HCEC 1CT (cell line): ENCODE measurements at regions not wholly inside any gene's neighbourhood (a gene's known extent, or its start where the extent isn't known, plus 50 kb on each side); places are given as distances from the start of the nearest gene placed in this dataset.
"Not testable (repeated sequence)": the region's sequence is repeated elsewhere in the genome, so short reads cannot be mapped to it uniquely, and the experiment has no call there.

Experiments
- DNase-seq: peaks from one replicate; pipeline ENCODE4 v3.0.0-alpha.2; 2017

DNA sequence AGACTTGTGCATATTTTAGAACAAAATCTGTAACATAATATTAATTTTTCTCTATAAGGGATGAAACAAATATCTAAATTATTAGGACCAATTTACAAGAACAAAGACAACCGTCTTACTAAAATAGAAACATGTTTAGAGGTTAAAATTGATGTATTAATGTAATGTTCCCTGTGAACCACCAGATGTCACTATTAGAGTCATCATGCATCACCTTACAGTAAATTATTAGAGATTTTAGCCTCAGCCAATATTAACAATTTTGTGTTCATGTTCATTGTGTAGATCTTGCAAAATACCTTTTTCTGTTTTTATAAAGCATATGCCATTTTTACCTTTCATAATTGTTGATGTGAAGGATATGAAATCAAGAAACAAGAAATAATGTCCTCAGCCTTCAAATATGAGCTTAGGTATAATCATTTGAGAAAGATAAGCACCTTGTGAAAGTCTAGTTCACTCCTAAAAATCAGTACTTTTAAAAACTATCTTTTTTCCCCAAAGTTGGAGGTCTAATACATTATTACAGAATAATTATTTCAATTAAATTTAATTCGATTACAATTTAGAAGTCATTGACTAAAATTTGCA is 344.3 kb upstream of the KCNH7 start:
- DNase-seq = peak; percentile 39

DNA sequence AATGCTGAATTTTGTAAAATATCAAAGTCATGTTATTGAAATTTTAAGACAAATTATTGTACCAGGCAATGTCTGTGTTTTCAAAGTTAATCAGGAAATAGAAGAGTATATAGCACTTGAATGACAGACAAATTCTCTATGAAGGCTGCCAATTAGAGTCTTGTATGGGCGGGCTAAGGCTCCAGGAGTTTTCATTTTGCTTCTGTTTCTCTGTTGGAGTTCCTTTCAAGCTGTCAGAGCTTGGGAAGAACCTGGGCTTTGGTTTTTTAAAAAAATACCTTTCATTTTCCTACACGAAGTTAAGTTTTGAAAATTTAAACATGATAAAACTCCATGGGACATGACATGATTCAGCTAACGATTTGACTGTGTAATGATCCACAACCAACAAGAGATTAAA is 339.0 kb upstream of the KCNH7 start:
- DNase-seq = no peak

DNA sequence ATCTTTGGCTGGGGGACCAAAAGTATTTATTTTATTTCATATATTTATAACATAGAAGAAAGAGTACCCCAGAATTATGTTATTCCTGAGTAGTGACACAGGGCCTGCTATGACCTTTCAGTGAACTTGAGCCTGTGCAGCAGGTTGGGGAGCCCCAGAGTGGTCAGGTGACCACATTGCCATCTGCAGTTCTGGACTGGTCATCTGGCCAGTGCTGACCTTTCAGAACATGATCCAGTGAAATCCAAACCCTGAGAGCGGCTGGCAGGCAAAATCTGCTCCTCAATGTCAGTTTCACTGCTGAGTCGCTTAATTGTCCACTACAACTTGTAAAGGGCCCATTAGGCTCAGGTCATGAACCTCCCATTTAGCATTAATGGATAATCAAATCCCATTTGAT is 336.7 kb upstream of the KCNH7 start:
- DNase-seq = no peak

DNA sequence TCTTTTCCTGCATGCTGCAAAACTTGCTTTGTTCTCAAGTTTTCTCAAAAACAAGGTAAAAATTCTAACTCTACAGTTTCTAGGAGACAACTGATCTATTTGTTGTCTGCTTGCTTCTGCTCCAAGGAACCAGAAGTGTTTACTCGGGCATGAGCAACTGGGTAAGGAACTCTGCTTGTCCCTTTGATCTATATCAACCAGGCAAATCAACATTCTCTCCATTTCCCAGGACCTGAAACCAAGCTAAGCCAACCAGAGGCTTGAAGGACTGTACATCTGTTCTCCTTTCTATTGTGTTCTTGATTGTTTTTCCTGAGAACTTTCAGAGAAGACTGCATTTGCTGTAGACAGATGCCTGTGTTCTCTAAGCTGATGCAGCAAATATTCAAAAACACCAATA is 335.0 kb upstream of the KCNH7 start:
- no peak for DNase-seq

DNA sequence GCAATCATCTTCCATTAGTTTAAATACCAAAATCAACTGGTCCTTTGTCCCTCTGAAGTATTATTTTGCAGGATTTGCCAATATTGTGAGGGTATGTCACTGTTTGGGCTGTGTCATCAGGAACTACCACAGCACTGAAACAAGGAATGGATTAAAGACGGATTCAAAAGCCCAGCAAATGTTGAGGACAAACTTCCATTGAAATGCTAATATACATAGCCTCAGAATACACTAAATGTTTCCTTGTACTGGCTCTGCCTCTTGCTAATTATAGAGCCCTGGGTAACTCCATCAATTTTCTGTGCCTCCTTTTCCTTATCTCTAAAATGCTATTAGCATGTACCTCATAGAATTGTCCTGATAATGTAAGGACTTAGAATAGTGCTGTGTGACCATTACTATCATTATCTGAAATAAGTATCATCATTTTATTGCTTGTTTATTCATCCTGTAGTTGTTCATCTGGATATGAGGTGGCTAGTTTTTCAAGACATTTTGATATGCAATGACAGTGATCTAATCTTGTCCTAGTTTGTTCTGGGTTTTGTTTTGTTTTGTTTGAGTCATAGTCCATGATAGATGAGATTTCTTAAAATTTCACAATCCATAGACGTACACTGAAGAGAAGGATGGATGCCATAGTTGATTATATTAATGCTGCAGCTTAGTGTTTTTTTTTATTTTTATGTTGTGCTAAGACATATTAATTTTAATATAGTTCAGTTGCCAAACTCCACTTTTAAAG is 333.4 kb upstream of the KCNH7 start:
- DNase-seq = peak; percentile 54

DNA sequence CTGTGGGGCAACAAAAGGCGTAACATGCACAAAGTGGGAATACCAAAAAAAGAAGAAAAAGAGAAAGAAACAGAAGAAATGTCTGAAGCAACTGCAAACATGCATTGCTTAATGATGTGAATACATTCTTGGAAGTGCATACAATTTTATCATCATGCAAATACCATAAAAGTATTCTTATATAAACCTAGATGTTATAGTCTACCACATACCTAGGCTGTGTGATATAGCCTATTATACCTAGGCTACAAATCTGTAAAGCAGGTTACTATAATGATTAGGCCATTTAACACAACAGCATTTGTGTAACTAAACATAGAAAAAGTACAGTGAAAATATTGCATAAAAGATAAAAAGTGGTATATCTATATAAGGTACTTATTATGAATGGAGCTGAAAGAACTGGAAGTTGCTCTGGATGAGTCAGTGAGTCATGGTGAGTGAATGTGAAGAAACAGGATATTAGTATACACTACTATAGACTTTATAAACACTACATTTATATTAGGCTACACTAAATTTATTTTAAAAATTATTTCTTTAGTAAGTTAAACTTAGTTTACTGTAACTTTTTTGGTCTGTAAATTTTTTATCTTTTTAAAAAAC is 319.4 kb upstream of the KCNH7 start:
- peak; percentile 91 for DNase-seq

DNA sequence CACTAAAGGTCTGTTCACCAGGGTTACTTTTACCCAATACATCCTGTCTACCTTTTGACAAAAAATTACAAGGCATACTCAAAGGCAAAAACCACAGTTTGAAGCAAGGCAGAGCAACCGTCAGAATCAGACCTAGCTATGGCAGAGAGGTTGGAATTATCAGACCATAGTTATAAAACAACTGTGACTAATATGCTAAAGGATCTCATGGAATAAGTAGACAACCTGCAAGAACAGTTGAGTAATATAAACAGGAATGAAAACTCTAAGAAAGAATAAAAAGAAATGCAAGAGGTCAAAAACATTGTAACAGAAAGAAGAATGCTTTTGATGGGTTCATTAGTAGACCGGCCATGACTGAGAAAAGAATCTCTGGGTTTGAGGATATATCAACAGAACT is 318.8 kb upstream of the KCNH7 start:
- peak; percentile 75 for DNase-seq

DNA sequence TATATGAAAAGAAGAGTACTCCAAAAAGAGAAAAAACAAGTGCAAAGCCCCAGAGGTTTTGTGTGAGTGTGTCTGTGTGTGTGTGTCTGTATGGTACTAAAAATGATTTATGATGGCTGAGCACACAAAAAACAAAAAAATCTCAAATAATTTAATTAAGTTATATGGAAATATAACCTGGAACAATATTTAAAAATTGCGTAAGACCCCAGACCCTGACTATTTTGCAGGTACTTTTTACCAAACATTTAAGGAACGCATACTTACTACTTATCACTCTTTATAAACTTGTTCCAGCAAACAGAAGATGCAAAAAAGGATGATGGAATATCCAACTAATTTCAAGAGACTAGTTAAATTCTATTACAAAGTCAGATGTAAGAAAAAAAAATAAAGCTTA is 317.4 kb upstream of the KCNH7 start:
- DNase-seq = no peak

DNA sequence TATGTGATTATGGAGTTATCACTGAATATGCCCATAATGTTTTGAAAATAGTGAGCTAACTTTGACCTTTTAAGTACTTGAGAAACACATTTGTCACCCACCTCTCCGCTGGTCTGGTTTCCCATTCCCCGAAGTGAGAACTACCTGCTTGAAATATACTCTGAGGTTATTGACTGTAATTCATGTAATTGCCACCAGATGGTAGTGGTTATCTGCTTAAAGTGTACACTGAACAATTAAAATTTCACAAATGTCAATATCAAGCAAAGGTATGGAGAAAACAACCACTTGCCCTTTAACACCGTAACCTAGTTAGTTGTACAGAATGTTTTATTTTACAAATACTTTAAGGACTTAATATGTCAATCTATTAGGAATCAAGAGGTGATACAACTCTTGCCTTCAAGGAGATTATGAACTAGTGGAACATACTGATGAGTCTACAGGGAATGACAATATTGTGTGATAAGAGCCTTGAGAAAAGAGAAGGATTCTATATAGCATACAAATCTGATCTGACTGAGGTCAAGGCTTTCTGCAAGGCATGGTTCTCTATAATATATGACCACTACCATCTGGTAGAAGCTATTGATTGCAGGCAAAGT is 316.8 kb upstream of the KCNH7 start:
- DNase-seq = peak; percentile 33

DNA sequence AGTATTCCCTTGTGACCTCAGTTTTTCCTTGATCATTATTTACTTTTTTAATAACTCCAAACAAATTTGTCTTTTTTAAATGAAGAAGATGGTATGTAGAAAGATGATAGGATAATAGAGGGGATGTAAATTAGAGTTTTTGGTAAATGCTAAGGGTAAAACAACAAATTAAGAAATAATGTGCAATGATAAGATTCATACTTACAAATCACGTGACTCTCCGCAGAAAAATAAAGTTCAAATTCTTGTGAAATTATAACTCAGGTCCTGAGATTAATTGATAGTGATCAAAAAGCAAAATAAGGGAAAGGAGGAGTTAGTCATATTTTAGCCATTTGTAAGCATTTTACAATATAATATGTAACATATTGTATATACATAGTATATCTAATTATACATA is 304.1 kb upstream of the KCNH7 start:
- no peak for DNase-seq

DNA sequence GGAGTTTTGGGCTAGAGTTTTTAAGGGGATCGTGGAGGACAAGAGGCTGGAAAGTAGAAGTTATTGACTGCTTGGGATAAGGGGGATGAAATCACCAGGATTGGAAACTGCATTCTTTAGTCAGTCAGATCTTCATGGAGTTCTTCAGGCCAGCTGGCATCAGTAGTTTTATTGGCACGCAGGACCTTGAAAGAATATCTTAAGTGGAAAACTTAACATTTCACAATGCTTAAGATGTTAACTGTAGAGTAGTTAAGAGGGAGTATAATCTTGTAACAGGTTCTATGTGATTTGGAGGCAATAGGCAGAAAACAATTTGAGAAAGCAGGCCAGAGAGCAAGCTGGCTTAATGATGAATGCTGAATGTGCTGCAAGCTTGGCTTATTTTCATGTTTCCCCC is 300.4 kb upstream of the KCNH7 start:
- no peak for DNase-seq

DNA sequence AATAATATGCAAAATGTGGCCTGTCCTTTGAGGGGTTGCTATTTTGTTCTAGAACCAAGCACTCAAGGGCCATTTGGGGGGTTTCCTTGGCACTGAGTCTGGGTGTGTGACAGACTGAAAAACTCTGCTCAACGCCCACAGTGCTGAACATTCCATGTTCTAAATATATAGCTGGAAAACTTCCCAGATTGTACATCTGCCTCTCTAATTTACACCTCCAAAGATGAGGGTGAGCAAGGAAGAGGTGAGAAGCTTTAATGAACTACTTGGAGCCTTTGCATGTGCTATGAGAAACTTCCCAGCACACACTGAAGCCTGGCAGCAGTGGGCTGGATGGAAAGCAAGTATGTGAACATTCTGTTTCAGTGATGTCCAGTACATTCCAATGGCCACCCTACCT is 296.7 kb upstream of the KCNH7 start:
- no peak for DNase-seq

DNA sequence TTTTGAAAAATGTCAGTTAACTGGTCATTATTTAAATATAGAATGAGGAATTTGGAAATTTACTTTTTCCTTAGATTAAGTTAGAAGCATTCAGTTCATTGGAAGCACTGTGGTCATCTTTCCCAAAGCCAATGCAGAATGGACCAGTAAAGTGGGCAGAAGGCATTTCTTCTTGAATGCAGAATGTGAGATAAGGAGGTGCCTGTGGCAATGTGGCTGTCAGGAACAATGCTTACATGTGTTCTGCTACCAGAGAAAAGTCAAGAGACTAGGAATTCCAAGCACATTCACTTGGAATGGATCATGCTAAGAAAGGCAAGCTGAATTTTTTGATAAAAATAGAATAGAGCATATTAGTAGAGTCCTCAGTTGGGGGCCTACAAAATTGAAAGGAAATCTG is 295.0 kb upstream of the KCNH7 start:
- DNase-seq = no peak

DNA sequence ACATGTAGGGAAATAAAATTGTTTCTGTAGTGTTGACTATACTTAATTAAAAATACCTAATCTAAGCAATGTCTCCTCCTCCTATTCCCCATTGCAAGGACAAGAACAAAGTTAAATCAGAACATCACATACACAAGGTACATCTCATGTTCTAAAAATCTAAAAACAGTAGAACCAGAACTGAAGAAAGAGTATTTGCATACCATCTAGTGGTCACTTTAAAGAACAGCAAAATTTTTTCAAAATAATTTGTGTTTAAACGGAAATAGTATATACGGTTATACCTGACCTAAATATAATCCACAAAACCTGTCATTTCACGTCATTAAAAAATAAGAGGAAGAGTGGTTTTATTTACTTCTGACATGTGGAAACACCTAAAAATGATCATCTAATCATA is 294.3 kb upstream of the KCNH7 start:
- peak; percentile 38 for DNase-seq

DNA sequence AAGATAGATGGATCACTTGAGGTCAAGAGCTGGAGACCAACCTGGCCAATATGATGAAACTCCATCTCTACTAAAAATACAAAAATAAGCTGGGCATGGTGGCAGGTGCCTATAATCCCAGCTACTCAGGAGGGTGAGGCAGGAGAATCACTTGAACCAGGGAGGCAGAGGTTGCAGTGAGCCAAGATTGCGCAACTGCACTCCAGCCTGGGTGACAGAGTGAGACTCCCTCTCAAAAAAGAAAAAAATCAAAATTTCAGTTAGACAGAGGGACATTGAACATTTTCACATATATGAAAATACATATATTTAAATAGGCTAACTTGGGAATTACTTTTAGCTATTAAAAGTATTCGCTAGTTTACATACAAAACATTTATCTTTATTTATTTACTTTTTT is 293.6 kb upstream of the KCNH7 start:
- DNase-seq = not testable (repeated sequence)

DNA sequence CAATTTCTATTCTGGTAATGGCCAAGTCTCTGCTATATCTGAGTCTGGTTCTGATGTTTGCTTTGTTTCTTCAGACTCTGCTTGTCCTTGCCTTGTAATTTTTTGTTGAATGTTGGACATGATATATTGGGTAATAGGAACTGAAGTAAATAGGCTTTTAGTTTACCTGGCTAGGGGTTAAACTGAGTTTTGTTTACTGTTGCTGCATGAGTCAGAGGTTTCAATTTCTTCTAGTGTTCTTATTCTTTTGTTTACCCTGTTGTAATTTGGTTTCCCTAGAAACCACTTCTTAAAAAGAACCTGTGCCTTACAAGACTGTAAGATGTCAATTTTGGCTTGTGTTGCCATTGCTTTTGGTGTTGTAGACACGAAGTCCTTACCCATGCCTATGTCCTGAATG is 285.0 kb upstream of the KCNH7 start:
- no peak for DNase-seq

DNA sequence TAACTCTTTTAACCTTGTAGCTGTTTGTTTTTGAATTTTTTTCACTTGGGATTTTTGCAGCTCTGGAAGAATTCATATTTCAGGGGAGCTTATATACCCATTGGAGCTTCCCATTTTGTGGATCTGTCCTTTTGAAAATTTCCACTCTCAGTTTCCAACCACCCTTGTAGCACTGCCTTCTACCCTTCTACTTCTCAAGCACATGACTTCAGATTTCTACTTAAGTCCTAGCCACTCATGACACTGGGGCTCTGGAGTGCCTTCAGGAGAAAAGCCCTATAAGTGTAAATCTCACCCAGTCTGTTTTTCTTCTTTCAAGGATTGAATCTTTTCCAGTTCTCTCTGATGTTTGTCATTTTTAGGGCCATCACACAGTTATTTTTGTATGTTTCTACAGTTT is 283.7 kb upstream of the KCNH7 start:
- DNase-seq = no peak

DNA sequence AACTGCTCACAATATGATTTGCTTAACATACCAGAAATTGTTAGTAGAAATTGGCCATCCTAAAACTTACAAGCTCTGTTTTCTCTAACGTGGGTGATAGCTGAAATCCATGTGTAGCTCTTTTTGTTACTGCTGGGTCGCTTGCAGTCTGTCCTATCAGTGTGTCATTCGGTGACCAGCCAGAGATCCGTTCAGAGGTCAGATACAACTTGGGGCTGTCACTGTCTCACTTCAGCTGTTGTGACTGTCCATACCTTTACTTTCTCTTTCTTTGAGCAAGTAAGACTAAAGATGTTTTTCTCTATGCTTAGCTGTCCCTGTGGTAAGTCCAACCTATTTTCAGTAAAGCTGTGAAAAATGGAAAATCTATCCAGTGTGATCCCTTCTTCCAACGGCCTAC is 282.9 kb upstream of the KCNH7 start:
- no peak for DNase-seq

DNA sequence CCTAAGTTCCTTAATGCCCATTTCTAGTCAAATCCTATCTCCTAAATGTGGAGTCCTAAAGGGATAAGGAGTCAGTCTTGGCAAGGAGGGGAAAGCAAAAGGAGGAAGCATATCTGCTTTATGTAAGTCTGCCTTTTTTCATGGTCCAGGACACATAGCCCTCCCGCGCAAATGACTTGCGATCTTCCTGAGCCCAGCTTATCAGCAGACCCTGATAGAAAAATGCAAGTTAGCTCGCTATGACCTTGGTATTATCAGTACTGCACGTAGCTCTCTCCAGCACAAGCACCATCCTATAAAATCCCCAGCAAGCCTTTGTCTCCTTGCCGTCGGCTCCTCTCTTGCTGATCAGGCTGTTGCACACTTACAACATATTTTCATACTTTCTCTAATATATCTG is 281.4 kb upstream of the KCNH7 start:
- no peak for DNase-seq

DNA sequence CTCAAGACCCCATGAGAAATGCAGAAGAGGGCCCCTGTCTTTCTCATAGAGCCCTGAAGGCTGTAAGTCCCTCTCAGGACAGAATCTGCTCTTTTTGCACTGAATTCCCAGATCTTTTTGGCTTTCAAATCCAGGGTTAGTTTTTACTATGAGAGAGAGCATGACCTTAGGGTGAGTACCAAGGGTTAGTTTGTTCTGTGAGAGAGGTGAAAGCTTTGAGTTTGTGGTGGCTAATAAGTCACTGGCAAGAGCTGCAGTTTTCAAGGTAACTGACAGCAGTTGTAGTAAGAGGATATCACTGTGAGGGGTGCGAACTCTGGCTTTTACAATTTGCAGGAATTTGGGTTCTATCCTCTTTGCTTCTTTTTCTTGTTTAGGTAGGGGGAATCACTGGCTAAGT is 248.4 kb upstream of the KCNH7 start:
- no peak for DNase-seq

DNA sequence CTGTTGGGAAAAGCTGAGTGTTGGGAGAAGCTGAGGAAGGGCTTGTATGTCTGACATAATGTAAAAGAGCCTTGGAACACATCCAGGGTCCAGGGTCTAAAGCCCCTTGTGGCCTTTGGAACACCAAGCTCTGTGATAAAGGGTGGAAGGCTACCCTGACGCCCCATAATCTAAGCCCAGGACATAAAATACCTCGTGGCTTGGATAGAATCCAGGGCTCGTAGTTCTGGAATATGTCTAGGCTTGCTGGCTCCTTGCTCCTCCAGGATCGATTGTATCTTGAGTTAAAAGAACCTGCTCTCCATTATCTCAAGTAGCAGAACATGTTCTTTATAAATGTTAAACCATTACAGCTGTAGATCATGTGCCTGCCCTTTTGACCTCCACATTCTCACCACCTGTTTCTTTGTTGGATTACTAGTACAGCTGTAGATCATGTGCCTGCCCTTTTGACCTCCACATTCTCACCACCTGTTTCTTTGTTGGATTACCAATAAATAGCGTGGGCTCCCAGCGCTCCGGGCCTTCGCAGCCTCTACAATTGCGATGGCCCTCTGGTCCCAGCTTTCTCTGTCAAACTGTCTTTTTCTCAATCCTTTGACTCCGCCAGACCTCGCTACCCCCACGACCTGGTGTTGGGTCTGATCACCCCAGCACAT is 246.9 kb upstream of the KCNH7 start:
- not testable (repeated sequence) for DNase-seq

DNA sequence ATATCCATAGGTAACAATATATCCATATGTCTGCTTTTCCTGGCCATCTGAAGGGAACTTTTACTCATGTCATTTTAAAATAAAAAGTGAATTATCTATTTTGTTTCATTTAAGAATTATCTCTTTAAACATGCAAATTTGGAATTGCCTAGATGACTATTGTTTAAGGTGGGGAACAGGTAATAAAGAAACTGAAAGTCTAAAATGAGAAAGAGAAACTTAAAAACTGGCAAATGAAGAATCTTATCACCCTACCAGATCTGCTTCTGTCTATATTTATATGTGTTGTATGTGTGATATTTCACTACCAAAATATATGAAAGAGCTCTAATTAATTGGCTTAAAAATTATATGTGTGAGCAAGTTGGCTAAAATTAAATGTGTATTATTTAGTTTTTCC is 243.2 kb upstream of the KCNH7 start:
- DNase-seq = no peak

DNA sequence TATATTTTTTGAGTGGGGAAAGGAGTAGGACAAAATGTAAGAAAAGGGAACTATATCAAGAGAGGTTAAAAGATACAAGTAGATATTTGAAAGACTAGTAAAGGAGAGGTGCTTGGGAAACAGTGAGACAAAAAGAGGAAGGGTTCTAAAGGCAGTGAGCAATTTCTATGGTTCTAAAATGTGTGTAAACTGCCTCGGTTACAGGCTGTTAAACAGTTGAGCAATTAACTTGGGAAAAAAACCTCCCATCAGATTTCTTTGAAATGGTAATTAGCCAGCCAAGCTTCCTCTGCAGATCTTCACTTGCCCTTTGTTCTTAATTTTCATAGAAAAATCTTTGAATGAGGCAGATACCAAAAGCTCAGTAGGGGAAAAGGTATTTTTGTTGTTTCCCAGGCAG is 238.7 kb upstream of the KCNH7 start:
- DNase-seq = no peak

DNA sequence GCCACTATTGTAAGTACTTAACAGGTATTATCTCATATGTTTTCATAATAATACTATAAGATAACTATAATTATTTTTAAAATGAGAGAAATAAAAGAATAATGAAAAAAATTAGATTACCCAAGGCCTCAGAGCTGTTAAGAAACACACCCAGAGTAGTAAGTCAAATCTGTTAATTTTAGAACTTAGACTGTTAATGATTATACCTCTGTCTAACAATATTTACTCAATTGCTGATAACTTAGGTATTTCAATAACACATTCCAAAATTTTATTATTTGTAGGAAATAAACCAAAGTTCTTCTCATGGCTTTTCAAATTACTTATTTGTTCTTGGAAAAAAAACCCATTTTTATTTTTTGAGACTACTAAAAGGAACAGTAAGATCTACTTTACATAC is 227.5 kb upstream of the KCNH7 start:
- no peak for DNase-seq
